HUES6 (cell line): ENCODE measurements at regions not wholly inside any gene's neighbourhood (a gene's known extent, or its start where the extent isn't known, plus 50 kb on each side); places are given as distances from the start of the nearest gene placed in this dataset.

Experiments
- H3K27ac ChIP-seq: 2 replicates; pipeline ENCODE4 v1.7.0; 2013; ENCODE audit warnings: low read depth, mild to moderate bottlenecking, low read length, inconsistent platforms
- H3K27me3 ChIP-seq: 2 replicates; pipeline ENCODE4 v1.6.1; 2013; ENCODE audit warnings: low read length; ENCODE audit not compliant: control insufficient read depth, insufficient read depth
- H3K36me3 ChIP-seq: 2 replicates; pipeline ENCODE4 v1.6.1; 2013; ENCODE audit warnings: low read length; ENCODE audit not compliant: control insufficient read depth, insufficient read depth
- H3K4me1 ChIP-seq: 2 replicates; pipeline ENCODE4 v1.6.1; 2013; ENCODE audit warnings: low read length; ENCODE audit not compliant: control insufficient read depth, insufficient read depth
- H3K4me3 ChIP-seq: 2 replicates; pipeline ENCODE4 v1.5.1; 2013; ENCODE audit warnings: low read depth, low read length
- H3K9ac ChIP-seq: one replicate; pipeline ENCODE4 v1.6.1; 2013; ENCODE audit warnings: mild to moderate bottlenecking, low read length
- H3K9me3 ChIP-seq: 2 replicates; pipeline ENCODE4 v1.6.1; 2013; ENCODE audit warnings: low read depth, low read length; ENCODE audit not compliant: control insufficient read depth, insufficient read depth

DNA sequence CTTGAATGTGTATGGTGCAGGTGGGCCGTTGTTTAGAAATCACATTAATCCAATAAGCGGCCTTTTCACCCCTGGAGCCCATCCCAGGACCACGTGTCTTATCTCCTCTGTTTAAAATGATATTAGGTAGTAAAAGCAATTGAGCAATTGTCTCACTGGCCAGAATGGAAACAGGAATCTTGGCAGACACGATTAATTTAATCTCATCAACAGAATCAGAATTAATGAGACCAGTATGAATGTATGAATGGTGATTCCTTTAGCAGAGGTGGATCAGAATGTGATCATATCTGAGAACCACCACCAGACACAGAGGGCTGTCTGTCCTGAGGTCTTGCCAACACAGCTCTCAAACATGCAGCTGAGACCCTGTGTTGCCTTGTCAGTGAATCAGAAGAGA lies 1591.4 kb downstream of the REEP3 start:
- Histone ChIP-seq H3K27ac (no peak overlapping the region), H3K9me3 (no peaks in the 10 kb centered on the region), H3K36me3 (no peaks in the 10 kb centered on the region), H3K9ac (no peak overlapping the region), H3K4me3 (no peak overlapping the region), H3K27me3 (no peaks in the 10 kb centered on the region), H3K4me1 (no peaks in the 10 kb centered on the region)

DNA sequence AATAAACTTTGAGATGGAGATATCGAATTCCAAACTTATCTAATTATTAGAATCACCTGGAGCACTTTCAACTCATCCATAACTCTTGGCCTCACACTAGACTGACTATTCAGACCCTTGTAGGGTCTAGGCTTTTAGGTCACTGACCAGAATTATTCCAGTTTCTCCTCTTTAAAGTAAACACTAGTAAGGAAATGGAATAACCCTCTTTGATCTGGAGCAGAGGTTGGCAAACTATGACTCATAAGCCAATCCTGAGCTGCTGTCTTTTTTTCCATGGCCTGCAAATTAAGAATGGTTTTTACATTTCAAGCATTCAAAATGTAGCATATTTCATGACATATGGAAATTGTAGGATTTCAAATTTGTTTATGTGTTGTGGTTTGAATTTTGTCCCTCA lies 1601.9 kb downstream of the REEP3 start:
- H3K27me3 ChIP-seq: no peaks in the 10 kb centered on the region
- no peak overlapping the region for H3K9ac ChIP-seq
- 0 out of 2 replicates have a peak, but pooled peaks cover 5% of the 10 kb centered on the region for H3K4me1 ChIP-seq
- H3K4me3 ChIP-seq: no peak overlapping the region
- no peak overlapping the region for H3K27ac ChIP-seq
- no peaks in the 10 kb centered on the region for H3K36me3 ChIP-seq
- no peaks in the 10 kb centered on the region for H3K9me3 ChIP-seq

DNA sequence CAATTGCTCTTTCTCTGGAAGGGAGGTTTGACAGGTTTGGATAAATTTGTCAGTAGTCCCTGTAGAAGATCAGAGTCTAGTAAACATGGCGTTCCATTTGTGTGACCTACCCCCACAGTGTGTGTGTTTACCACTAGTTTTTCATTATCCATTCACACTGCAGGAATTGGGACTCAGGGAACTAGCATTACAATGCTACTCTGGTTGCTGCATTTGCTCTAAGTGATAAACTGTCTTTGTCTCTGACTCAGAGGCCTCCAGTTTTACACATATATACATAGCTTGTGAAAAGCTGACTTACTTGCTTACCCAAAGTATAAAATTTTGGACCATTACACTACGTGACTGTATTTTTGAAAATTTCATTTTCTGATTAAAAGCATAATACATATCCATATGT lies 1604.0 kb downstream of the REEP3 start:
- Histone ChIP-seq H3K4me3 (no peak overlapping the region), H3K9me3 (no peaks in the 10 kb centered on the region), H3K27me3 (no peaks in the 10 kb centered on the region), H3K9ac (no peak overlapping the region), H3K27ac (no peak overlapping the region), H3K36me3 (no peaks in the 10 kb centered on the region), H3K4me1 (0 out of 2 replicates have a peak, but pooled peaks cover 5% of the 10 kb centered on the region)

DNA sequence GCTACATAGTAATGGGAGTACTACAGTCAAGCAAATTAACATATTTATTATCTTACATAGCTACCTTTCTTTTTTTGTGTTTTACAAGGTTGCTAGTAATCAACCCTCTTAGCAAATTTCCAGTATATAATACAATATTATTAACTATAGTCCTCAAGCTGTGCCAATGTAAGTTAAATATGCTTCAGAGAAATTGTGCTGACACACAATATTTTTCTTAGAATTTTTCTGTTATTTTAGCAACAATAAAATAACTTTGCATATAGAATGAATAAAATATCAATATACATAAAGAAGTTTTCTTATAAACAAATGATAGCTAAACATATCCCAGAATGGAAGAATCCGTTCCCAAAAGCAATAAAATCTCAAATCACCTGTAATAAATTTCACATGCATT lies 1605.1 kb downstream of the REEP3 start:
- Histone ChIP-seq H3K4me3 (no peak overlapping the region), H3K27me3 (no peaks in the 10 kb centered on the region), H3K36me3 (no peaks in the 10 kb centered on the region), H3K27ac (no peak overlapping the region), H3K9ac (no peak overlapping the region), H3K4me1 (0 out of 2 replicates have a peak, but pooled peaks cover 5% of the 10 kb centered on the region), H3K9me3 (no peaks in the 10 kb centered on the region)

DNA sequence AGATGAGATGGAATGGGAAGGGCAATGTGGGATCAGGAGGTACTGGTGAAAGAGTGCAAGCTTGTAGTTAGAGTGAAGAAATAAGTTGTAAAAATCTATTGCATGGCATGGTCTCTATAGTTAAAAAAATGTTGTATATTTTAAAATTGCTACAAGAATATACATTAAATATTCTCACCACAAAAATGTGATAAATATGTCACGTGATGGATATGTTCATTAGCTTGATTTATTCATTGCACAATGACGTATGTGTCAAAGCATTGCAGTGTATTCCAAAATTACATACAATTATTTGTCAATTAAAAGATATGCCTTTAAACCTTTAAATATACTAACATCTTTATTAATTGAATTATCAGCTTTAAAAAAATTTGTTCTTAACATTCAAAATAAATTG lies 1607.1 kb downstream of the REEP3 start:
- Histone ChIP-seq H3K36me3 (no peaks in the 10 kb centered on the region), H3K9me3 (no peaks in the 10 kb centered on the region), H3K4me3 (no peak overlapping the region), H3K9ac (no peak overlapping the region), H3K27me3 (no peaks in the 10 kb centered on the region), H3K27ac (no peak overlapping the region), H3K4me1 (0 out of 2 replicates have a peak, but pooled peaks cover 5% of the 10 kb centered on the region)

DNA sequence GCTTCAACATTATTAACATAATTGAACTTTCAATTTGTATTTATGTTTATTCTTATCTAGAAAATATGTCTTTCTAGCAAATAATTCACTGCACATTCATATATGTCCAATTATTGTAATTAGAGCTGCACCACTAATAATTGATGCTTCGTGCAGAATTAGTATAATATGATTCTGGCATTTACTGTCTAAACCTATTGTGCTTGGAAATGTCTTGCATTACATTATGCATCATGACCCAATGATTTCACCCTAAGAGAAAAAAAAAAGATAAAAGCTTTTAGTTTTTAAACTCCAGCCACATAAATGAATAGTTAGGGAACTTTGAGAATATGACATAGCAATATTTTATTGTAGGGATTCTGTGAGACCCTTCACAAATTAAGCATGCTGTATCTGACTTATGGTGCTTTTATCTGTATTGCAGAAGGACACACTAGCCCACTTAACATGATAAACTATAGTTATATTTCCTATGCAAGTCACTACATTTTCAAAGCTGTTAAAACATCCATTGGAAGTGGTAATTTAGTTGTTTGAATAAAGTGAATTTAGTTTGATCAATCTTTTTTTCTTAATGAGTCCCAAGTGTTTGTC lies 1609.1 kb downstream of the REEP3 start:
- no peaks in the 10 kb centered on the region for H3K36me3 ChIP-seq
- 0 out of 2 replicates have a peak, but pooled peaks cover 2% of the 10 kb centered on the region for H3K4me1 ChIP-seq
- no peak overlapping the region for H3K4me3 ChIP-seq
- no peak overlapping the region for H3K9ac ChIP-seq
- H3K27me3 ChIP-seq: no peaks in the 10 kb centered on the region
- H3K27ac ChIP-seq: no peak overlapping the region
- no peaks in the 10 kb centered on the region for H3K9me3 ChIP-seq

DNA sequence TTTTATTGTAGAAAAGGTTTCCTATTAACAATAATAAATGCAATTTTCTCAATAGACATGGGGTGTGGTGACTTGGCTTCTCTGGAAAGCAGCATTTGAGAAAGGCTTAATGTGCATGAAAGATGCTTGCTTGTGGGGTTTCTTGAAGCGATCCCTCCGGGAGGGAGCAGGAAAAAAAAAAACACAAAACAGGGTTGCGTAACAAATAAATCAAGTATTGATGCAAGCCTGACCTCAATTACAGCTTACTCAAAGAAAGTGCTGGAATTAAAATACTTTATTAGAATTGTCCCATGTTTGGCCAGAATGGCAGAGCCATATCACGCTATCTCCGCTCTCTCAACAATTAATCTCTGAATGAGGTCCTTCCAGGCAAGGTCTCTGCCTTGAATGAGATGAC lies 1612.5 kb downstream of the REEP3 start:
- Histone ChIP-seq H3K27ac (no peak overlapping the region), H3K36me3 (no peaks in the 10 kb centered on the region), H3K4me1 (no peaks in the 10 kb centered on the region), H3K9me3 (no peaks in the 10 kb centered on the region), H3K4me3 (no peak overlapping the region), H3K9ac (no peak overlapping the region), H3K27me3 (no peaks in the 10 kb centered on the region)

DNA sequence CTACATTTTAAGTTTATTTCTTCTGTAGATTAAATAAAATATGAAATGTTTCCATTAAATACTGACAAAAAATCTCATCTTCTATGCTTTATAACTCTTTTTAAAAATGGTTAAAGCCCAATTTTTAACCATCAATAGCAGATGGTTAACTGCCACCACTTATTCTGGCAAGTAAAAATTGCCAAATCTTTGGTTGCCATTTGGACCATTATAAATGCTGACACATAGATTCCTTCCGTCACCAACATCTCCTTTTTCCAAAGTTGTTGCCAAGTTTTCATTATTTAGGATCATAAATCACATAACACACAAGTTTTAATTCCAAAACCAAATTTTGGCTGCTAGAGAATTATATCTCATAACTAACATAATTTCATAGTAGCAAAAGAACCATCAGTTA lies 1614.3 kb downstream of the REEP3 start:
- Histone ChIP-seq H3K27me3 (no peaks in the 10 kb centered on the region), H3K36me3 (no peaks in the 10 kb centered on the region), H3K9ac (no peak overlapping the region), H3K9me3 (no peaks in the 10 kb centered on the region), H3K4me1 (no peaks in the 10 kb centered on the region), H3K27ac (no peak overlapping the region), H3K4me3 (no peak overlapping the region)

DNA sequence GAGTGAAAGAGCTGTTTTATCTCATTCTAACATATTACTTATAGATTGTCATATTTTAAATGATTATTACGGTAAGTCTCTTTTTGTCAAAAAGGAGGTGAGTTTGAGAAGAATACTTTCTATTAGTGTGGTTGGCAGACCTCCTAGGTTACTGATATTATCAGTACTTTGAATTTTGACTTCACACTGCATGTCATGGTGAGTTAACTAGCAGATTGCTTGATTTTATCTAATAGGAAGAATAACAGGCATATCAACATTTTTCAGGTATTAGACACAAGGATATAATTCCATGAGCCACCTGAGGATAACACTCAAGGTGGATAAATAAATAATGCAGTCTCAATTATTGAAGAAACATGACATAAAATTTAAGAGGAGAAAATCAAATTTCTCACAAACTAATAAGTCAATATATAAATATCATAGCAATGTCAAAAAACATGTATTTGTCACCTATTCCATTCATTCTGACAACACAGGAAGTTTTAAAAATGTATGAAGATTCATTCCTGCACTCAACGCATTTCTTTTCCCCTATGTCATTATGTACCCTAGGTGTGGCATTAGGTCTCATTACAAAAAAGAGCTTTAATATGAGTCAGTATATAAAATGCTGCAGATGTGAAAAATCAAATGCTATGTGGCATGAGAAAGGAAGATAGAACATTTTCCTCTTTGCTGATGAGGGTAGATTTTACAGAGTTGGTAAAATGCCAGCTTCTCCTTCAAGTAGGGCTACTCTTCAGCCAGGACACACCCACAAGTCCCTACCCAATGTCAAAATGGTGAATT lies 1621.6 kb downstream of the REEP3 start:
- Histone ChIP-seq H3K9me3 (no peaks in the 10 kb centered on the region), H3K27me3 (no peaks in the 10 kb centered on the region), H3K9ac (no peak overlapping the region), H3K4me3 (no peak overlapping the region), H3K4me1 (no peaks in the 10 kb centered on the region), H3K36me3 (no peaks in the 10 kb centered on the region), H3K27ac (no peak overlapping the region)

DNA sequence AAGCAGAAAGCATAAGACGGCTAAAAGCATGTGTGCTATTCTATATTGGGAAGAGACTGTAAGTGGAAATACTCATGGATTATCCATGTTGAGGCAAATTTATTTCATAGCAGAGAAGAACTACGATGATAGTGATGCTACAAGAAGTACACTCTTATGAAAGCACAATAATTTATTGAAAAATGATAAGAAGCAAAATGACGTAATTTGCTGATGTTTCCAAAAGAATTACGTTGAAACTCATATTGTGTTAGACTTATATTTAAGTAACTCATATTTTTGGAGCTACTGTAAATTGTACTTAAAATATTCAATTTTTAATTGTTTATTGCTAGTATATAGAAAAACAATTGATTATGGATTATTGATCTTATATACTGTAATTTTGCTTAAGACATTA lies 1622.5 kb downstream of the REEP3 start:
- Histone ChIP-seq H3K36me3 (no peaks in the 10 kb centered on the region), H3K9me3 (no peaks in the 10 kb centered on the region), H3K27me3 (no peaks in the 10 kb centered on the region), H3K4me1 (no peaks in the 10 kb centered on the region), H3K27ac (no peak overlapping the region), H3K4me3 (no peak overlapping the region), H3K9ac (no peak overlapping the region)

DNA sequence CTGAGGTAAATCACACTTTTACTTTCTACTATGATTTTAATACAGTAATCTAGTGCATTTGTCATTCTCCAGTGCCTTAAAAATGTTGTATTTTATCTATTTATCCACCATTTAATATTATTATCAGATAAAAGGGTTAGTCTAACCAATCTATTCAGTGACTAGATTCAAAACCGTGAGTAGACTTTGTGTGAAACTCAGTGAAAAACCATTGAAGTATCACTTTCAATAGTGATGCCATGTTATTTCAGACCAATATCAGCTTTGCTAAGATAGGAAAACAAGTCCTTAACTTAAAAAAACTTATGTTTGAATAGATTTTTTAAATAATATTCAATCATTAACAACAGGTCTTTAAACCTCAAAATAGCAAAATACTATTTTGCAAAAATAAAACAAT lies 1628.7 kb downstream of the REEP3 start:
- Histone ChIP-seq H3K36me3 (no peaks in the 10 kb centered on the region), H3K9me3 (no peaks in the 10 kb centered on the region), H3K27me3 (no peaks in the 10 kb centered on the region), H3K4me1 (no peaks in the 10 kb centered on the region), H3K9ac (no peak overlapping the region), H3K4me3 (no peak overlapping the region), H3K27ac (no peak overlapping the region)
